ENCODE measurements at regions not wholly inside any gene's neighbourhood (a gene's known extent, or its start where the extent isn't known, plus 50 kb on each side); places are given as distances from the start of the nearest gene placed in this dataset.
"Not testable (repeated sequence)": the region's sequence is repeated elsewhere in the genome, so short reads cannot be mapped to it uniquely, and the experiment has no call there.

GRCh38 chr10:45091968-45092367 is 91.2 kb downstream of the ZNF22 start:
- TF ChIP-seq CTCF (IDR thresholded peaks at IDR 0.05; ENCODE audit: borderline replicate concordance, control extremely low read depth, extremely low read depth, insufficient read depth, missing control alignments): no peak
- no peak for DNase-seq (ENCODE audit: low spot score)
- in situ Hi-C loops (cut with MboI; ENCODE audit: low sequenced_read_pairs, unreplicated experiment): no loop called here

GRCh38 chr10:45093945-45094344 is 93.2 kb downstream of the ZNF22 start:
- in situ Hi-C loops (cut with MboI; ENCODE audit: low sequenced_read_pairs, unreplicated experiment): no loop called here
- no peak for TF ChIP-seq CTCF (IDR thresholded peaks at IDR 0.05; ENCODE audit: borderline replicate concordance, control extremely low read depth, extremely low read depth, insufficient read depth, missing control alignments)
- DNase-seq (ENCODE audit: low spot score): no peak

- in situ Hi-C loops (cut with MboI; ENCODE audit: low sequenced_read_pairs, unreplicated experiment): no loop called here
- no peak for DNase-seq (ENCODE audit: low spot score)
- TF ChIP-seq CTCF (IDR thresholded peaks at IDR 0.05; ENCODE audit: borderline replicate concordance, control extremely low read depth, extremely low read depth, insufficient read depth, missing control alignments): no peak
These were observed 94.6 kb downstream of the ZNF22 start for GRCh38 chr10:45095286-45095685.

GRCh38 chr10:45096001-45096400 is 95.3 kb downstream of the ZNF22 start:
- DNase-seq (ENCODE audit: low spot score): no peak
- no peak for TF ChIP-seq CTCF (IDR thresholded peaks at IDR 0.05; ENCODE audit: borderline replicate concordance, control extremely low read depth, extremely low read depth, insufficient read depth, missing control alignments)
- in situ Hi-C loops (cut with MboI; ENCODE audit: low sequenced_read_pairs, unreplicated experiment): no loop called here

GRCh38 chr10:45100429-45100828 is 99.7 kb downstream of the ZNF22 start:
- in situ Hi-C loops (cut with MboI; ENCODE audit: low sequenced_read_pairs, unreplicated experiment): no loop called here
- no peak for TF ChIP-seq CTCF (IDR thresholded peaks at IDR 0.05; ENCODE audit: borderline replicate concordance, control extremely low read depth, extremely low read depth, insufficient read depth, missing control alignments)
- DNase-seq (ENCODE audit: low spot score): no peak

- DNase-seq (ENCODE audit: low spot score): no peak
These were observed 104.0 kb downstream of the ZNF22 start for GRCh38 chr10:45104674-45105073.

GRCh38 chr10:45105309-45105708 is 104.6 kb downstream of the ZNF22 start:
- in situ Hi-C loops (cut with MboI; ENCODE audit: low sequenced_read_pairs, unreplicated experiment); DNase-seq (ENCODE audit: low spot score): not testable (repeated sequence)

More at GRCh38 chr10:45104674-45105073, 104.0 kb downstream of the ZNF22 start:
- no peak for TF ChIP-seq CTCF (IDR thresholded peaks at IDR 0.05; ENCODE audit: borderline replicate concordance, control extremely low read depth, extremely low read depth, insufficient read depth, missing control alignments)
- in situ Hi-C loops (cut with MboI; ENCODE audit: low sequenced_read_pairs, unreplicated experiment): no loop called here
